ENCODE measurements at regions not wholly inside any gene's neighbourhood (a gene's known extent, or its start where the extent isn't known, plus 50 kb on each side); places are given as distances from the start of the nearest gene placed in this dataset.

DNA sequence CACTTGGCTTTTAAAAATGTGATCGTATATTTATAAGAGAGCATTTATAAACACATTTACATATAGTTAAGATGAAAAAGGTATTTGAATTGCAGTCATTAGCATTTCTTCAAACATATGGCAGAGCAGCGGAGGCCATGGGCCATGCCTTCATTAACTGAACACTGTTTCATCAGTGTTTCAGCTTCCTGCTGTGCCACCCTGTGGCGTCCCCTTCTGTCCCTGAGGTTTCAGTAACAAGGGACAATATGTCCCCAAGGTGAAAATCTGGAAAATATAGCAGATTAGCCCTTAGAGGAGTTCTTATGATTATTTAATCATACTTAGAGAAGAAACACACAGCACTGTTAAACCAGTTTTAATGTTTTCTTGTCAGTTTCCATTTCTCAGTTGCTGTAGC, 577.8 kb downstream of the ETV1 start (continued):
- no peak for TF ChIP-seq POLR2AphosphoS5 (IDR thresholded peaks at IDR 0.05; ENCODE audit: low read depth, low read length)
- TF ChIP-seq CEBPB (IDR thresholded peaks at IDR 0.05; ENCODE audit: low read depth): no peak
- no peak for TF ChIP-seq CTCF (IDR thresholded peaks at IDR 0.05 in 2 of 3, conservative IDR thresholded peaks at IDR 0.05 in 1 of 3; ENCODE audit: borderline replicate concordance in 1 of 3, insufficient read depth in 1 of 3, low read depth in 2 of 3, low read length in 2 of 3)
- TF ChIP-seq CBX3 (IDR thresholded peaks at IDR 0.05; ENCODE audit: low read depth): no peak
- TF ChIP-seq, protein P1, sequence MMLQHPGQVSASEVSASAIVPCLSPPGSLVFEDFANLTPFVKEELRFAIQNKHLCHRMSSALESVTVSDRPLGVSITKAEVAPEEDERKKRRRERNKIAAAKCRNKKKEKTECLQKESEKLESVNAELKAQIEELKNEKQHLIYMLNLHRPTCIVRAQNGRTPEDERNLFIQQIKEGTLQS (IDR thresholded peaks at IDR 0.05): no peak
- no peak for TF ChIP-seq ZNF274 (IDR thresholded peaks at IDR 0.05; ENCODE audit: low read depth, low read length)

GRCh38 chr7:13414181-13414580, 575.3 kb downstream of the ETV1 start:
- Histone ChIP-seq H2AFZ (ENCODE audit: low read depth, low read length, poor library complexity, severe bottlenecking) (no peak overlapping the region), H3K4me3 (replicated peaks in 1 of 2; ENCODE audit: low read depth in 1 of 2, low read length in 2 of 2) (no peak overlapping the region), H3K9ac (ENCODE audit: low read length) (no peak overlapping the region), H4K20me1 (ENCODE audit: insufficient read depth) (no peaks in the 10 kb centered on the region), H3K4me2 (ENCODE audit: low read length) (no peak overlapping the region), H3K79me2 (ENCODE audit: insufficient read depth, low read length) (no peaks in the 10 kb centered on the region), H3K9me2 (ENCODE audit: insufficient read depth) (no peaks in the 10 kb centered on the region), H3K36me3 (ENCODE audit: control insufficient read depth in 1 of 2, insufficient read depth in 2 of 2, low read length in 2 of 2) (no peaks in the 10 kb centered on the region), H3K4me1 (ENCODE audit: control insufficient read depth in 1 of 2, insufficient read depth in 2 of 2, low read length in 2 of 2) (no peaks in the 10 kb centered on the region), H3K9me3 (ENCODE audit: control insufficient read depth in 1 of 2, insufficient read depth in 1 of 2, low read depth in 1 of 2, low read length in 2 of 2) (no peaks in the 10 kb centered on the region), H3K27ac (ENCODE audit: low read depth, low read length) (no peak overlapping the region), H3K27me3 (ENCODE audit: insufficient read depth, low read length) (no peaks in the 10 kb centered on the region)
- RAD21 ChIA-PET (ENCODE audit: low non-redundant PET in 1 of 2, low total read pairs in 2 of 2, uncharacterized antibody in 2 of 2, unreplicated experiment in 2 of 2): no interaction called here
- intact Hi-C loops (cut with micrococcal nuclease): no loop called here
- no peak for TF ChIP-seq EZH2phosphoT487 (IDR thresholded peaks at IDR 0.05; ENCODE audit: borderline replicate concordance)
- TF ChIP-seq EZH2 (IDR thresholded peaks at IDR 0.05): no peak
- TF ChIP-seq CBX3 (IDR thresholded peaks at IDR 0.05; ENCODE audit: low read depth): no peak
- TF ChIP-seq JUND (IDR thresholded peaks at IDR 0.05): no peak
- no peak for TF ChIP-seq SP1 (IDR thresholded peaks at IDR 0.05; ENCODE audit: low read depth)
- TF ChIP-seq ZBTB33 (IDR thresholded peaks at IDR 0.05; ENCODE audit: extremely low read depth, insufficient replicate concordance, low read length): no peak
- no peak for TF ChIP-seq ZNF274 (IDR thresholded peaks at IDR 0.05; ENCODE audit: low read depth, low read length)
- no peak for TF ChIP-seq EGR1 (IDR thresholded peaks at IDR 0.05; ENCODE audit: low read depth)
- no peak for TF ChIP-seq POLR2A (IDR thresholded peaks at IDR 0.05; ENCODE audit: borderline replicate concordance, extremely low read depth, insufficient read depth, insufficient read length)
- TF ChIP-seq CEBPB (IDR thresholded peaks at IDR 0.05; ENCODE audit: low read depth): no peak
- TF ChIP-seq CTCF (IDR thresholded peaks at IDR 0.05 in 2 of 3, conservative IDR thresholded peaks at IDR 0.05 in 1 of 3; ENCODE audit: borderline replicate concordance in 1 of 3, insufficient read depth in 1 of 3, low read depth in 2 of 3, low read length in 2 of 3): no peak
- no peak for TF ChIP-seq TCF7L2 (IDR thresholded peaks at IDR 0.05; ENCODE audit: borderline replicate concordance, extremely low read depth, insufficient read depth, insufficient read length)
- ATAC-seq (no peak), DNase-seq (ENCODE audit: low read depth, low spot score) (no peak)
- POLR2A ChIA-PET: no interaction called here
- BruUV-seq (replicated peaks): no TSS peak
- CTCF ChIA-PET: interaction anchor here (1.2 kb wide), 1 partner anchor 132 kb away, joined by 3 read pairs; no protein-coding TSS in a partner anchor

All from HCT116 (cell line).